GM21515 (cell line): ENCODE measurements at regions not wholly inside any gene's neighbourhood (a gene's known extent, or its start where the extent isn't known, plus 50 kb on each side); places are given as distances from the start of the nearest gene placed in this dataset.

ENCODE experiments used
- ATAC-seq: cut with Tn5 transposase; IDR thresholded peaks from one replicate; pipeline ENCODE4 v1.9.1; 2021; ENCODE audit not compliant: unreplicated experiment

DNA sequence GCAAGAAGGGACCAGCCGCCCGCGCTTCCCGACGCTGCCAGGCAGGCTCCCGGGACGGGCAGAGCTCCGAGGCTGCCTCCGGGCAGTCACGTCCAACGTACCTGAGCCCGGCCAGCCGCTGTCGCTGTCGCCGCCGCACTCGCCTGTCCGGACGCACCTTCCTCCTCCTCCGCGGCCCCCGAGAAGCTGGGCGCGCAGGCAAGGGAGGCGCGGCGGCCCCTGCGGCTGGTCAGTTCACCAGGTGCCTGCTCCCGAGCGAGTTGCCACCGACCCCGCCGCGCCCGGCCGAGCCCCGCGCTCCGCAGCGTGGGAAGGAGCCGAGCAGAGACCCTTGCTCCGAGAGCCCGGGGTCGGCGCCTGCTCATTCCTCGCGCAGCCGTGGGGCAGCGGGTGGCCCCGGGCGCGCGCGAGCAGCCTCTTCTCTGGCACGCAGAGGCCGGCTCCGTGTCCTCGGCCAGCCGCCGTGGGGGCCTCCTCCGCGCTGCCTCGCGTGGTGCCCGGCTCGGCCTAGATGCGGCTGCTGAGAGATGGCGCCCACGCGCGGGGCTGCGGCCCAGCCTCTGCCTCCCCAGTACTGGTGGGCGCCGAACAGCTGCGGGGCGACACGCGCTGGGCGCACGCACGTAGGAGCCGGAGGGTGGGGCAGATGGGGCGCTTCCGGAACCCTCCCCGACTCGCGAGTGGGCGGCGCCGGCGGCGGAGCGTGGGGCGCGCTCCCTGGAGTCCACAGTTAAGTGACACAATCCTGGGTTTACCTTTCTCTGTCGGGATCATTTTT is 419.4 kb downstream of the UQCRFS1 start:
- no peak for ATAC-seq

DNA sequence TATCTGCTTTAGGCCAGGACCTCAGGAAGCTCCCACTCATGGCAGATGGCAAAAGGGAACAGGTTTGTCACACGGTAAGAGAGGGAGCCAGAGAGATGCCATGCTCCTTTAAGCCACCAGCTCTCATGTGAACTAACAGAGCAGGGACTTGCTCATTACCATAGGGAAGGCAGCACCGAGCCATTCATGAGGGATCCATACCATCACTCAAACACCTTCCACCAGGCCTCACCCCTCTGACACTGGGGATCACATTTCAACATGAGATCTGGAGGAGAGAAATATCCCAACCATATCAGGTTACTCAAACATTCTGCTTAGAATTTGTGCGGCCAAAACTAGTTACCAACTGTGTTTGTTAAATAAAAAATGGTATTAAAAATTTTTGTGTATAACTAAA is 427.0 kb downstream of the UQCRFS1 start:
- no peak for ATAC-seq

DNA sequence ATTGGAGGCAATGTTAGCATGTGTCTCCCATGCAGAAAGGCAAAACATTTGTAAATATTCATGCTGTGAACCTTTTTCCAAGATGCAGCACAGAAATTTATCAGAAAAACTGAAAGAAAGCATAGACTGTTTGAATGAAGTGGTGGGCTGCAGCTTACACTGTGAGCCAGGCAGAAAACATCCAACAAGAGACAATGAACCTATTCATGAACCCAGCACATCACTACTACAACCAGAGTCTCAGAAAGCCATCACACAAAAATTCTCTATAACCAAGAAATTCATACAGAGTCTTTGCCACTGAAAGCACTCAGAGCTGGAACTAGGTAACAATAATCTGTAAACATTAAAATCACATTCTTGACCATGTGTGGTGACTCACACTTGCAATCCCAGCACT is 448.9 kb downstream of the UQCRFS1 start:
- ATAC-seq, result no peak

DNA sequence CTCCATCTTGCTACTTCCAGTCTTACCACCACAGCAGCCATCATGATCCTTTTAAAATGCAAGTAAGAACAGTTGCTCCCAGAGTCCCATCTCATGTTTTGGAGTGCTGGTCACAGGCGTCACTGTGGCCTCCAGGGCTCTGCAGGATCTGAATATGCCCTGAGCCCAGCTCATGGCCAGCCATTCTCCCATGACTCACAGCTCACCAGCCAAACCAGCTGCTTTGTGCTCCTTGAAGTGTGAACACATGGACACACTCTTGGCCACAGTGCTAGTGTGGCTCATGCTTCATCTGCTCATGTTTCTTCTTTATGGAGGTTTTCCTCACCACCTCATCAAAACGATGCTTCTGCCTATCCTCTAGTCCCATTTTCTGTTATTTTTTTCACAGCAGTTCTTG is 466.5 kb downstream of the UQCRFS1 start:
- no peak for ATAC-seq

DNA sequence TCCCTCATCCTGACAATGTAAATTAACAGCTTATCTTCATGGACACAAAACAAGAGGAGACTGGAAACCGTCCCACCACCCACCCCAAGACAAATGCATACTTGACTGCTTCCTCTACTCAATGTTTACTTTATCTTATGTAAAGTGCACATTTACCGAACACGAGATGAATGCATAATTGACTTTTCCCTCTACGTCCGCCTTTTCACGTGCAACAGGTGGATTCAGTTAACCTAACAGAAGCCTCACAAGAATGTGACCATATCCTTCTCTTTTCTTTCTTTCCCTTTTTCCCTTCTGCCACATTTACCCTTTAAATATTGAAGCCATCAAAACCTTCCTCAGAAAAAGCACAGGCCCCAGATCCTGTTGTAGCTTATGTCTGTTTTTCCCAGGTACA is 468.0 kb downstream of the UQCRFS1 start:
- ATAC-seq, result no peak

DNA sequence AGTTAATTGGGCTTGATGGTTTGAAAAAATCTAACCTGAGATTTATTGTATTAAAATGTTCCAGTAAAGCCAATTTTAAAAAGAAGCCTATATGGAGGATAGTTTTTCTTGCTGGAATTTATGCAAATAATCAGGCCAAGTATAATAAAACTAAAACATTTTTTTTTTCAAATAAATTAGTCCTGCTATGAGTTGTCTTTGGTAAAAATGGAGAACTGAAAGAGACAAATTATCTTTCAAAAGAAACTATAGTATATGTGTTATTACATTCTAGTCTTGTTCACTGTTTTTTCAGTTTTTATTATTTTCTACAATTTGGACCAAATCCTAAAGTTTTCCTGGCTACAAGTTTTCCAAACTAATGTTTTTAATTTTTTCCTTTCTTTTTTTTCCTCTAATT is 468.9 kb downstream of the UQCRFS1 start:
- ATAC-seq, result no peak

DNA sequence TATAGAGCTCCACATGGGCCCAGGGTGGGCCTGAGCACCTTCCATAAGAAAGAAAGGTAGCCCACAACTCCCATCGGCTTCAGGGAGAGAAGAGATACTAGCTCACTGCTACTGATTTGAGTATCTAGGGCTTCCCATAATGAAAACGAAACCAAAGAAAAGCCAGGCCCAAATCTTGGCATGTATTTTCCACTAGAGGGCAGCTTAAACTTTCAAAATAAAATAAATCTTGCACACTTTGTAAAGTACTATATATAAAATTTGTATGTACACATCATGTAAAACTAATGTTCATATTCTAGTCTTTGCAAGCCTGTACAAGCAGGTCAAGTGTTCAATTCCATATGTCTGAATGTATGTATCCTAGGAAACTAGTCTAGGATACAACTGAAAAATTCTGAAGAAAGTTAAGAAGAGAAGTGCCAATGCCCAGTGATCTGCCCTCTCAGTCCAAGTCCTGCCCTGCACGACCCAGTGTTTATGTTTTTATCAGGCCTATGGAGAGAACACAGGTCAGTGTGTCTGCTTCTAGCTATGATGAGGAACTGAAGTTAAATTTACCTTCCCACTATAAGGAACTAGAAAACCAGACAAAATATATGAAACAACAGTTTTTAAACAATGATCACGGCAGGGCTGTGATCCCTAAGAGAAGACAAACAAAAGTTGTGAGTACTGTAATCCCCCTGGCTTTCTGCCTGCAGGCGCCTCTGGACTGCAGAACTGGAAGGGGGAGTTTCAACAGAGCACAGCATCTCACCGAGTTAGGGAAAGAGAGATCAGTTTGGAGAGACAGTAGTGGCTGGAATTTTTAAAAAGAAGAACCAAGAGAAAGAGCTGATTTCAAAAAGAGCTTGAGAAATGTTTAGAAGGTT is 475.7 kb downstream of the UQCRFS1 start:
- no peak for ATAC-seq

DNA sequence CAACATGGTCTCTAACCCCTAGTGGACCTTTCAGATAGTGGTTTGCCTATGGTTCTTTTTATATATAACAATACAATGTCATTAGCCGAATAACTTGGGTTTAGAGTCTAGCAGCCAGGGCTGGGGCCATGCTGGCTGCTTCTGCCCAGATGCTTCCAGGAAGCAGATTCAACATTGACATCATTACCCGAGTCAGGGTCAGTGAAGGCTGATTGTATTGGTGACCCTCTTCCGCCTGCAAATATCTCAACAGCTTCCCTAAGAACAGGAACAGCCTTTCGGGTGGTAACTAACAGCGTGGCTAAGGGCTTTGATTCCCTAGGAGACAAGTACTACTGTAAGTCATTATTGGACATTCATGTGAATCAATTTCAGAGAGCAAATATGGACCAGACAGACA is 476.4 kb downstream of the UQCRFS1 start:
- ATAC-seq, result no peak

DNA sequence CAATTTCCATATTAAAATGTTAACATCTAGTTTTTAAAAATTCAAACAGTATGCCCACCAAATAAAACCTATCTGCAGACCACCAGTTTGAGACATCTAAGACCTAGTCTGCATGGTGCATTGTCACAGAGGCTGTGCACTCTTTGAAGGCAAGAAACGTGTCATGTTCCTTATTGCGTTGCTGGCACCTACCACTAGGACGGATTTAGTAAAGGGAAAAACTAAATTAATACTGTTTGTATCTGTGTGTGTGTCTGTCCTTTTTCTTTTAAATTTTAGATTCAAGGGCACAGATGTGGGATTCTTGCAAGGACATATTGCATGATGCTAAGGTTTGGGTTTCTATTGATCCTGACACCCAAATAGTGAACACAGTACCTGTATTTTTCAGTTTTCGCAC is 481.4 kb downstream of the UQCRFS1 start:
- no peak for ATAC-seq

DNA sequence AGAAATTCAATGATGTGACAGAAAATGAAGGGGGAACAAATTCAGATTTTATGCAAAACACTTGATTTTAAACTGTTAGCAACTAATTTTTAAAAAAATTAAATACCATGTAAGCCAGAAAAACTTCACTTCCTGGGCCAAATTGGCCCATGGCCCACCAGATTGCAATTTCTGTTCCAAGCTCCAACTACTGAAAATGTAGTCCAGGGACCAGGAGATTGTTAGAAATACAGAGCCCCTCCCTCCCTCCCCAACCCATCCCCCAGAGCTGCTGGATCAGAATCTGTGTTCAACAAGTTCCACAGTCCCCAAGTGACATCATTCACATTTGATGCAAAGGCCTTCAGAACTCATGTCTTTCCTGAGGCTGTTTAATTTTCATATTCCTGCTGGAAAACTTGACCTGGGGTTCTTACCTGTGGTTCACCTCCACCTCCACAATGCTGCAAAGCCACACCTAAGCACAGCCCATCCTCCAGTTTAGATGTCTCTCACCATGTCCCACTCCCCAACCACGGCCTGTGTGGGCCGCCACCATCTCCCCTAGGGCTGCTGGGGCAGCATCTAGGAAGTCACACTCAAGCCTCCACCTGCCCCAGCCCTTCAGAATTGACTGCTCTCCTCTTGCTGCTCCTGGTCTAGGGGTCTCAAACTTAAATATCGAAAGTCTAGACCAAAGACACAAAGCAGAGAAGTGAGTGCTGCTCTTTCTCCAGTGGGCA is 482.0 kb downstream of the UQCRFS1 start:
- no peak for ATAC-seq

DNA sequence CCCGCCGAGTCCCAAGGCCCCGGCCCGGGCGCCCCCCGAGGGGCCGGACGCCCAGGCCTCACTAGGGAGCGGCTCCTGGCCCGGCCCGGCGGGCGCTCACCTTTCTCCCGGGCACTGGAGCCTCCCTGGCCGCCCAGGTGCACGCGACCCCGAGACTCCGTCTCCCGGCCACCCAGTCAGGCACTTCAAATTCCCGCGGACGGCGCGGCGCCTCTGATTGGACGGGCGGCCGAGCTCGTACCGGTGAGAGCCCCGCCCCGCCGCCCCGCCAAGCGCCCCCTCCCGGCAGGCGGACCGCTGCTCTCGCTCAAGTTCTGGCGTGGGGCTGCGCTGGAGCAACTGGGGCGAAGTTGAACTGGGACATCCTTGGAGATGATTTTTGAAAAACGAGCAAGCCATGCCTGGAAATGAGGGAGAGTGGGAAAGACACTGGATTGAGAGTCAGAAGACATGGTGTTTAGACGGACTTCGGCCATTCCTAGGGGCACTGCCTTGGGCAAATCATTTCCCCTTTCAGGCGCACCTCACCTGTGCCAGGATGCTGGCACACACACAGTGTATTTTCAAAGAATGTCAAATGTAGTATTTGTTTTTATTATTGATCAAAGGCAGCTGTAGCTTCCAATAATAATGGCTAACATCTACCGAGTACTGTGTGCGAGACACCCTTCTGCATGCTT is 485.3 kb downstream of the UQCRFS1 start:
- ATAC-seq, result no peak

DNA sequence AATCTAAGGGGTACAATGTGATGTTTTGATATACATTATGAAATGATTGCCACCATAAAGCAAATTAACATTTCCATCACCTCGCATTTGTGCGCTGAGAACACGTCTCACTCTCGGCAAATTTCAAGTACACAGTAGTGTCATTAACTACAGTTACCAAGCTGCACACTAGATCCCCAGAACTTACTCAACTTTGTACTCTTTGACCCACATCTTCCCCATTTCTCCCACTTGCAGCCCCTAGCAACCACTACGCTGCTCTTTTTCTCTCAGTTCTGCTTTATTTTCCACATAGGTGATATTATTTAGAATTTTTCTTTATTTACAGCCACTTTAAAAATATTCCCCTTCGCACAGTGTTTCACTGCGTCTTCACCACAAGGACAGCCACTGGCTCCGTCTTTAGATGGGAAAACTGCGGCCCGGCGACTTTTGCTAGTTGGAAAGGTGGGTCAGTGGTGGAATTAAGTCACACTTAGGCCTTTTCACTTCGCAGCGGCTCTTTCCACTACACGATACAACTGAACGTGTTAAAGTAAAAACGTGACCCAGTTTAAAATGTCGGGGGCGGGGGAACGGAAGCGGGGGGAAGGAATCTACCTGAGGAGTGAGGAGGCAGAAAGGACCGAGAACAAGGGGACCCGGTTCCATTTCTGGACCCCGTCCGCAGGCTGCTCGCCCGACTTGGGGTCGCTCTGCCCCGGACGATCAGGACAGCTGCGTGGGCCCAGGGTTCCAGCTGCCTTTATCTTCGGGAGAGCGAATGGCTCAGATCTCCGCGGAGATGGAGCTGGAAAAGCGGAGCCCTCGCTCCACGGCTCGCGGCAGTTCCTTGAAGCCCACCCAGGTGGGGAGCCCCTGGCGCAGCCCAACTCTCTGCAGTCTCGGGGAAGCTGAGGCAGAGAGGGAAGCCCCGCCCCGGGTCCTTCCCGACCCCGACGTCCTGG is 486.1 kb downstream of the UQCRFS1 start:
- no peak for ATAC-seq

DNA sequence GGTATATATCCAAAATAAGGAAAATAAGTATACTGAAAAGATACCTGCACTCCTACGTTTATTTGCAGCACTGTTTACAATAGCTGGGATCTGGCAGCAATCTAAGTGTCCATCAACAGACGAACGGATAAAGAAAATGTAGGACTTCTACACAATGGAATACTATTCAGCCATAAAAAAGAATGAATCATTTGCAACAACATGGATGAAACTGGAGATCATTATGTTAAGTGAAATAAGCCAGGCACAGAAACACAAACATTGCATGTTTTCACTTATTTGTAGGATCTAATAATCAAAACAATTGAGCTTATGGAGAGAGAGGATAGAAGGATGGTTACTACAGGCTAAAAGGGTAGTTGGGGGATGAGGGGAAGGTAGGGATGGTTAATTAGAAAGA is 494.0 kb downstream of the UQCRFS1 start:
- ATAC-seq, result no peak

DNA sequence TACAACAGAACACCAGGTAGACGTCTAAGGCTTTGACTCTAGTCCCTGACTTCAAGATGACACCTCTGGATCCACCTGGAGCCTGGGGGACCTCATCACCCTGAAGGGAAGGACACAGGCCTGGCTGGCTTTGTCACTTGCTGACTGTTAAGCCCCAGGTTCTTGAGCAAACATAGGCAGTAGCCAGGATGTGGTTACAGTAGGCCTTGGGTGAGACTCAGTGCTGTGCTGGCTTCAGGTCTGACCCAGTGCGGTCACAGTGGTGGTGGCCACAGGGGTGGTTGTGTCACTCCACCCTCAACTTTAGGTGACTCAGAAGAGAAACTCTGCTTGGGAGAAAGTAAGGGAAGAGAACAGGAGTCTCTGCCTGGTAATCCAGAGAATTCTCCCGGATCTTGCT is 497.8 kb downstream of the UQCRFS1 start:
- no peak for ATAC-seq

DNA sequence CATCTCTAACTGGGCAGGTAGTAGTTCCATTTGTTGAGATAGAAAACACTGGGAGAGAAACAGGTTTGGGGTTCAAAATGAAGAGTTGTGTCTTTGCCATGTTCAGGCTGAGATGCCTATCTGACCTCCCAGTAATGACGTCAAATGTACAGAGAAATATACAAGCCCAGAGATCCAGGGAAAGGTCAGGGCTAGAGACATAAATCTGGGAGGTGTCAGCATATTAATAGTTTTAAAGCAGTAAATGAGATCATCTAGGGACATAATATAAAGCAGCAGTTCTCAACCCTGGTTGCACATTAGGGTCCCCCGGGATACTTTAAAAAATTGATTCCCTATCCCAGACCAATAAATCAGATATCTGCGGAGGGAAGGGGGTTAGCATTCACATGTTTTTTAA is 501.5 kb downstream of the UQCRFS1 start:
- no peak for ATAC-seq

DNA sequence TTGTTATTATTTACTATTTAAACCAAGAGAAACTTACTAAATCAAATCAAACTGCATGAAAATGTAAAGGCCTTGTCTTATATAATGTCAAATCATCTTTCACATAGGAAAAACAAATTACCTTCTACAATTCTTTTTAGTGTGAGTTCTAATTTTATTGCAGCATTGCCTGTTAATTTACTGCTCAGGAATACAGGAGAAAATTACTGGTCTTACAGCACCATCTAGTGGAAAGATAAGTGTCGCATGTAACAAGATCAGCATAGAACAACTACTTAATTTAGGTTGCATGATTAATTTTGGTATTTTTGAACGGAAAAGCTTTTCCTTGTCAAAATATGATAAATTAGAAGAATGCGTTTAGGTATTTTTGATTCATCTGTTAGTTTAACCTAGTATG is 502.7 kb downstream of the UQCRFS1 start:
- ATAC-seq, result no peak

DNA sequence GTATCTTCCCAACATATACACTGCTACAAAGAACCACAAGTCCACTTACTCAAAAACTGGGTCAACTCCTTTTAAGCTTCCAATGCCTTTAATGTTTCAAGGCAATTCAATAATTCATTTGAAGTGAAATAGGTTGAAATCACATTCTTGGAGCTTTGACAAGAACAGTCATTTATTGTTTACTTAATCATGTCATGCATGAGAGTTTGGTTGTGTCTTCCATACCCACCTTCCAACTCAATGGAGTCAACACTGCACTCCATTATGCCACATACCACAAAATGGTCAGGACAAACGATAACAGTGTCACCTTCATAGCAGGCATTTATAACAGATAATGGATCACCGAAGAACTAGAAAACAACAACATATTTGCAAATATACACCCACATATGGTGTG is 506.3 kb downstream of the UQCRFS1 start:
- ATAC-seq, result no peak

DNA sequence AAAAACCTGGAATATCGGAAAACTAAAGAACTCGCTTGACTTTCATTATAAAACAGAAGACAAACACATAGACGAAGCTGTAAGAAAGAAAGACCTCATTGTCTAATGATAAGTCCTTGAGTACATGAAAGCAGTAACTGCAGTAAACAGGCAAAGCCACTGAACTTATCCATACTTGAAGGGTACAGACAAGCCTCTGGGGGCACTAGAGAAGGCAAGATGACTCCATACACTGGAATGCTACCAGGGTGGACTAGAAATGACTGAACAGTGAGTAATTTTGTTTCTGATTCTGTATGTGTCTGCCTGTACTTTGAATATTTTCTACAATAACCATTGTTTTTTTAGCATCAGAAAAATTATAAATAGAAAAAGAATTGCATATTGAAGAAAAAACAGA is 507.9 kb downstream of the UQCRFS1 start:
- no peak for ATAC-seq

DNA sequence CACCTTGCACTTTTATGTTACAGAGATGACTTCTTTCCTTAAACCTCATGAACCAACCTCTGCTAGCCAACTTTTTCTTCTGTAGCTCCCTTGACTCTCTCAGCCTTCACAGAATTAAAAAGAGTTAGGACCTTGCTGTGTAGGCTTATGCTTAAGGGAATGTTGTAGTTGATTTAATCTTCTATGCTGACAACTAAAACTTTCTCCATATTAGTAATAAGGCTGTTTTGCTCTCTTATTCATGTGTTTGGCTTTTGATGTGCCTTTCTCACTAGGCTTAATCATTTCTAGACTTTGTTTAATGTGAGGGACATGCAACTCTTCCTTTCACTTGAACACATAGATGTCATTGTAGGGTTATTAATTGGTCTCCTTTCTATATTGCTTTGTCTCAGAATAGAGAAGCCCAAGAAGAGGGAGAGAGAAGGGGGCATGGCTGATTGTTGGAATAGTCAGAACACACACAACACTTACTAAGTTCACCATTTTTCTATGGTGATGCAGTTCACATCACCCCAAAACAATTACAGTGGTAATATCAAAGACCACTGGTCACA is 509.5 kb downstream of the UQCRFS1 start:
- no peak for ATAC-seq

DNA sequence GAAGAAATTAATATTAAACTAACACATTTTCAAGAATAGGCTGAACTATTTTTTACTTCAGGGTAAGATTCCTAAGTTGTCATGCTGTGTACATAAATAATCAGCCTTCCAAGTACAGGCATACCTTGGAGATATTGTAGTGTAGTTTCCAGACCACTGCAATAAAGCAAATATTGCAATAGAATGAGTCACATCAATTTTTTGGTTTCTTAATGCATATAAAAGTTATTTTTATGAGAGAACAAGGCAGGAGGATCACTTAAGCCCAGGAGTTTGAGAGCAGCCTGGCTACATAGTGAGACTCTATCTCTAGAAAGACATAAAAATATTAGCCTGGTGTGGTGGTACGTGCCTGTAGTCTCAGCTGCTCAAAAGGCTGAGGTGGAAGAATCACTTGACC is 511.5 kb downstream of the UQCRFS1 start:
- ATAC-seq, result no peak
